ENCODE measurements at regions not wholly inside any gene's neighbourhood (a gene's known extent, or its start where the extent isn't known, plus 50 kb on each side); places are given as distances from the start of the nearest gene placed in this dataset.

DNA sequence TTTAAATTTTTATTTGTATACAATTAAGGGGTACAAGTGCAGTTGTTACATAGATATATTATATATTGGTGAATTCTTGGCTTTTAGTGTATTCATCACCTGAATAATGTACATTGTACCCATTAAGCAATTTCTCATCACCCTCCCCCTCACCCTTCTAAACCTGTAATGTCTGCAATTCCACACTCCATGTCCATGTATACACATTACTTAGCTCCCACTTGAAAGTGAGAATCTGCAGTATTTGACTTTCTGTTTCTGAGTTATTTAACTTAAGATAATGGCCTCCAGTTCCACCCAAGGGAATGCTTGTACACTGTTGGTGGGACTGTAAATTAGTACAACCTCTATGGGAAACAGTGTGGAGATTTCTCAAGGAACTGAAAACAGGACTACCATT is 383.2 kb upstream of the KCNMB2 start:
- Histone ChIP-seq H3K4me1 (ENCODE audit: control insufficient read depth, low read length) (no peaks in the 10 kb centered on the region), H3K79me2 (ENCODE audit: control insufficient read depth, low read length) (no peaks in the 10 kb centered on the region), H3F3A (ENCODE audit: control insufficient read depth, insufficient read depth) (no peaks in the 10 kb centered on the region), H3K9me3 (ENCODE audit: control insufficient read depth, insufficient read depth, low read length) (no peaks in the 10 kb centered on the region), H3K9me2 (replicated peaks; ENCODE audit: control insufficient read depth, low read length) (no peaks in the 10 kb centered on the region), H3K36me3 (ENCODE audit: control insufficient read depth, low read length) (no peaks in the 10 kb centered on the region), H4K20me1 (ENCODE audit: control insufficient read depth, insufficient read depth, low read depth, low read length) (no peaks in the 10 kb centered on the region), H3K27me3 (ENCODE audit: control insufficient read depth, low read length) (no peaks in the 10 kb centered on the region), H3K27ac (ENCODE audit: low read depth, low read length) (no peak overlapping the region), H3K4me3 (ENCODE audit: low read length) (no peak overlapping the region), H3K4me2 (ENCODE audit: low read length) (no peak overlapping the region)
- TF ChIP-seq EZH2phosphoT487 (IDR thresholded peaks at IDR 0.05; ENCODE audit: borderline replicate concordance, low read length) (no peak), CTCF (IDR thresholded peaks at IDR 0.05; ENCODE audit: low read depth, low read length, poor library complexity, severe bottlenecking) (no peak)

GRCh38 chr3:178155521-178155920 is 380.7 kb upstream of the KCNMB2 start:
- no peak for TF ChIP-seq CTCF (IDR thresholded peaks at IDR 0.05; ENCODE audit: low read depth, low read length, poor library complexity, severe bottlenecking)
- no peak for TF ChIP-seq EZH2phosphoT487 (IDR thresholded peaks at IDR 0.05; ENCODE audit: borderline replicate concordance, low read length)
- Histone ChIP-seq H3K36me3 (ENCODE audit: control insufficient read depth, low read length) (no peaks in the 10 kb centered on the region), H3K79me2 (ENCODE audit: control insufficient read depth, low read length) (no peaks in the 10 kb centered on the region), H3K27ac (ENCODE audit: low read depth, low read length) (no peak overlapping the region), H3K4me3 (ENCODE audit: low read length) (no peak overlapping the region), H3K9me3 (ENCODE audit: control insufficient read depth, insufficient read depth, low read length) (no peaks in the 10 kb centered on the region), H3K9me2 (replicated peaks; ENCODE audit: control insufficient read depth, low read length) (no peaks in the 10 kb centered on the region), H3K4me2 (ENCODE audit: low read length) (no peak overlapping the region), H3K4me1 (ENCODE audit: control insufficient read depth, low read length) (no peaks in the 10 kb centered on the region), H3F3A (ENCODE audit: control insufficient read depth, insufficient read depth) (no peaks in the 10 kb centered on the region), H3K27me3 (ENCODE audit: control insufficient read depth, low read length) (no peaks in the 10 kb centered on the region), H4K20me1 (ENCODE audit: control insufficient read depth, insufficient read depth, low read depth, low read length) (no peaks in the 10 kb centered on the region)

DNA sequence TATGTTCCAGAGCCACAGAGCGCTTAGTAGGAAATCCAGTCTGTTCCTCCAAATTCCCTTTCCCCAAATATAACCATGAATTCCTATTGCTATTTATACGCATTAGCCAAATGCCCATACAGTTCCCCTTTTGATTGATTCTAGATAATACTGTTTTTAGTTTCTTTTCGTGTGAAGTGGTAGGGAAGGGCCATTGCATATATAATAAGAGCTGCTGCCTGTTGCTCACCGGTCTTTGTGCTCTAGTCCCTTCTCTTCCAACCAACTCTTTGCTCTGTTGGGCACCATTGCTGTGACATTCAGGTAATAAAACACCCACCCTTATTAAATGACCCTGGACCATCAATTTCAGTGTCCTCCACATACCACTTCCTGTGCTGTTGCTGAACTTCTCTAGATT is 379.9 kb upstream of the KCNMB2 start:
- Histone ChIP-seq H4K20me1 (ENCODE audit: control insufficient read depth, insufficient read depth, low read depth, low read length) (no peaks in the 10 kb centered on the region), H3K79me2 (ENCODE audit: control insufficient read depth, low read length) (no peaks in the 10 kb centered on the region), H3K4me3 (ENCODE audit: low read length) (no peak overlapping the region), H3K27ac (ENCODE audit: low read depth, low read length) (no peak overlapping the region), H3K9me3 (ENCODE audit: control insufficient read depth, insufficient read depth, low read length) (no peaks in the 10 kb centered on the region), H3K36me3 (ENCODE audit: control insufficient read depth, low read length) (no peaks in the 10 kb centered on the region), H3K27me3 (ENCODE audit: control insufficient read depth, low read length) (no peaks in the 10 kb centered on the region), H3F3A (ENCODE audit: control insufficient read depth, insufficient read depth) (no peaks in the 10 kb centered on the region), H3K4me2 (ENCODE audit: low read length) (no peak overlapping the region), H3K4me1 (ENCODE audit: control insufficient read depth, low read length) (no peaks in the 10 kb centered on the region), H3K9me2 (replicated peaks; ENCODE audit: control insufficient read depth, low read length) (no peaks in the 10 kb centered on the region)
- no peak for TF ChIP-seq EZH2phosphoT487 (IDR thresholded peaks at IDR 0.05; ENCODE audit: borderline replicate concordance, low read length)
- TF ChIP-seq CTCF (IDR thresholded peaks at IDR 0.05; ENCODE audit: low read depth, low read length, poor library complexity, severe bottlenecking) = no peak
